ENCODE measurements at regions not wholly inside any gene's neighbourhood (a gene's known extent, or its start where the extent isn't known, plus 50 kb on each side); places are given as distances from the start of the nearest gene placed in this dataset.

DNA sequence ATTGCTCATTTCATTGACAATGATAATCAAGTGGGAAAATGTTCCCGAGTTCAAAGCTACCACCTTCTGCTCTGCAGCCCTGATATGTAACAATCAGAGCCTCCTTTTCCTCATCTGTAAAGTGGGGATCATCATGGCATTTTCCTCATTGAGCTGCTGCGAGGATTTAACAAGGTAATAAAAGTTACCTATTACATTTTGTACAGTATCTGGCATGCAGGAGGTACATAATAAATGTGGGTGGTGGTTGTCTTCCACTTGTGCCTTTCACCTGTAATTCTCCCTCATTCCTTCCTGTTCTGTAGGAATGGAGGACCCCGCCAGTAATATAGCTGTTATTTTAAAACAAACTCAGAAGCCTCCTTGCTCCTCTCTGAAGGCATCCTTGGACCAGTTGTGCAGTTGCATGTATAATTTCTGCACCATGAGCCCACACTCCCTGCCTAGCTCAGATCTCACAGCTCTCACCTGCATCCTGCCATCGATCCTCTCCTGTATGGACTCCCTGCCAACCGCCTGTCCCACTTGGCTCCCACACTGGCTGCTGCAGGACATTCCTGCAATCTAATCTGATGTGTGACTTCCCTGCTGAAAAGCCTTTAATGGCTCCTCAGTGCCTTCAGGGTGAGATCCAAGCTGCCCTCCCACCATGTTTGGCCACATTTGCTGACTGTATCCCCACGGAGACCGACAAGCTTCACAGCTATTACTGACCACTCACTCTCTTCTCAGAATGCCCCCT lies 350.4 kb downstream of the EN1 start:
- Histone ChIP-seq H3K4me3 (no peak overlapping the region), H3K27ac (no peak overlapping the region), H3K4me1 (ENCODE audit: low read depth) (peaks cover 8% of the 10 kb centered on the region), H3K9me3 (ENCODE audit: low read depth) (no peaks in the 10 kb centered on the region), H3K27me3 (no peaks in the 10 kb centered on the region), H3K36me3 (no peaks in the 10 kb centered on the region)
- TF ChIP-seq, protein P1, sequence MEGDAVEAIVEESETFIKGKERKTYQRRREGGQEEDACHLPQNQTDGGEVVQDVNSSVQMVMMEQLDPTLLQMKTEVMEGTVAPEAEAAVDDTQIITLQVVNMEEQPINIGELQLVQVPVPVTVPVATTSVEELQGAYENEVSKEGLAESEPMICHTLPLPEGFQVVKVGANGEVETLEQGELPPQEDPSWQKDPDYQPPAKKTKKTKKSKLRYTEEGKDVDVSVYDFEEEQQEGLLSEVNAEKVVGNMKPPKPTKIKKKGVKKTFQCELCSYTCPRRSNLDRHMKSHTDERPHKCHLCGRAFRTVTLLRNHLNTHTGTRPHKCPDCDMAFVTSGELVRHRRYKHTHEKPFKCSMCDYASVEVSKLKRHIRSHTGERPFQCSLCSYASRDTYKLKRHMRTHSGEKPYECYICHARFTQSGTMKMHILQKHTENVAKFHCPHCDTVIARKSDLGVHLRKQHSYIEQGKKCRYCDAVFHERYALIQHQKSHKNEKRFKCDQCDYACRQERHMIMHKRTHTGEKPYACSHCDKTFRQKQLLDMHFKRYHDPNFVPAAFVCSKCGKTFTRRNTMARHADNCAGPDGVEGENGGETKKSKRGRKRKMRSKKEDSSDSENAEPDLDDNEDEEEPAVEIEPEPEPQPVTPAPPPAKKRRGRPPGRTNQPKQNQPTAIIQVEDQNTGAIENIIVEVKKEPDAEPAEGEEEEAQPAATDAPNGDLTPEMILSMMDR (IDR thresholded peaks at IDR 0.05; ENCODE audit: low read depth, low read length) = no peak
- no peak for DNase-seq (ENCODE audit: low read depth in 1 of 2, low spot score in 1 of 2)

DNA sequence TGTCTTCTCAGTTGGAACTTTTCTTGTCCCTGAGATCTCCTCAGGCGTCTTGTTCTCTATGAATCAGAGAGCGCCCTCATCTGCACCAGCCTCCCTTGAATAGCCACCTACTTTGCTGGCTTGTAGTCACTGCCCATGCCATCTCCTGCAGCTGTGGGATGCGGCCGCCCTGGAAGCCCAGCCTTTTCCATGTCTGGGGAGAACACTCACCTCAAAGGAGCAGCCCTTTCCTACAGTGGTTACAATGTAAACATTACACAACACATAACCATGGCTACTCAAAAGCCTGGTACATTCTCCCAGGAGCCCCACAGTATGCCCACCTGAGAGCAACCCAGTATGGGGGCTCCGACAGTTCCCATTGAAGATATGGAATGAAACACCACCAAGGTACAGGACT lies 351.0 kb downstream of the EN1 start:
- no peaks in the 10 kb centered on the region for H3K36me3 ChIP-seq
- no peak overlapping the region for H3K27ac ChIP-seq
- TF ChIP-seq, protein P1 (IDR thresholded peaks at IDR 0.05; ENCODE audit: low read depth, low read length) = no peak
- H3K4me1 ChIP-seq (ENCODE audit: low read depth) = peaks cover 8% of the 10 kb centered on the region
- H3K27me3 ChIP-seq = no peaks in the 10 kb centered on the region
- no peaks in the 10 kb centered on the region for H3K9me3 ChIP-seq (ENCODE audit: low read depth)
- no peak for DNase-seq (ENCODE audit: low read depth in 1 of 2, low spot score in 1 of 2)
- H3K4me3 ChIP-seq = no peak overlapping the region

DNA sequence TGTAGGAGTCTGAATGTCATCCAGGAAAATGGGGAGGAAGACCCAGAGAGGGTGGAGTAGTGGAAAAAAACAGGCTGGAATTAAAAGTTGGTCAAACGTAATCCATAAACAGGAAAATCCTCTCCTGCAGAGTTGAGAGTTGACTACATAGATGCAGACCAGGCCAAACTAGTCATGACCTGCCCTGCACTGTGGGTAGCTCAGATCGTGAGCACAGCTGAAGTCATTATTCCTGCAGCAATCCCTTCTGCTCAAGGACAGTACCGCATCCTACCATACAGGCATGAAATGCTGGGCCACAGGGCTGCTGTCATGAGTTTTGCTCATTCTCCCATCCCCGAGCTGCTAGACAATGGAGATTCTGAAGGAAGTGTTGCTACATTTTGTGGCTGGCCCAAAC lies 352.2 kb downstream of the EN1 start:
- H3K36me3 ChIP-seq = no peaks in the 10 kb centered on the region
- H3K4me3 ChIP-seq = no peak overlapping the region
- no peaks in the 10 kb centered on the region for H3K27me3 ChIP-seq
- H3K9me3 ChIP-seq (ENCODE audit: low read depth) = no peaks in the 10 kb centered on the region
- H3K27ac ChIP-seq = no peak overlapping the region
- H3K4me1 ChIP-seq (ENCODE audit: low read depth) = peaks cover 8% of the 10 kb centered on the region
- TF ChIP-seq, protein P1 (IDR thresholded peaks at IDR 0.05; ENCODE audit: low read depth, low read length) = no peak
- DNase-seq (ENCODE audit: low read depth in 1 of 2, low spot score in 1 of 2) = no peak

DNA sequence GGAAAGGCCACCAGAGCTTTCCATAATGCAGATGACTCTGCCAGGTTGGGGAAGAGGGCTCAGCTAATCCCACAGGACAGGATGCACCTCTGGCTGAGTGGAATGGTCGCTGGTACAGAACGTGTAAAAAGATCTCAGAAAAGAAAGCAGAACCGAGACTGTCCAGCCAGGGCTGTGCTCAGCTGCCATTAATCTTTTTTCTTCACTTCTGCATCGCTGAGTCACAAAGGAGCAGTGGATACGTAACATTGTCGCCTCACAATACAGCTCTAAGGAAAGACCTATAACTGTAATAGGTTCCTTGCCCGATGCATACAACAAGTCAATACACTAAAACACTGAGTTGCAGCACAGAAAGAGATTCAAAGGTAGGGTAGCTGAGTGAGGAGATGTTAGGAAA lies 354.2 kb downstream of the EN1 start:
- H3K27ac ChIP-seq = no peak overlapping the region
- no peaks in the 10 kb centered on the region for H3K36me3 ChIP-seq
- no peaks in the 10 kb centered on the region for H3K27me3 ChIP-seq
- TF ChIP-seq, protein P1 (IDR thresholded peaks at IDR 0.05; ENCODE audit: low read depth, low read length) = no peak
- DNase-seq (ENCODE audit: low read depth in 1 of 2, low spot score in 1 of 2) = no peak
- H3K9me3 ChIP-seq (ENCODE audit: low read depth) = no peaks in the 10 kb centered on the region
- peaks cover 8% of the 10 kb centered on the region for H3K4me1 ChIP-seq (ENCODE audit: low read depth)
- H3K4me3 ChIP-seq = no peak overlapping the region

DNA sequence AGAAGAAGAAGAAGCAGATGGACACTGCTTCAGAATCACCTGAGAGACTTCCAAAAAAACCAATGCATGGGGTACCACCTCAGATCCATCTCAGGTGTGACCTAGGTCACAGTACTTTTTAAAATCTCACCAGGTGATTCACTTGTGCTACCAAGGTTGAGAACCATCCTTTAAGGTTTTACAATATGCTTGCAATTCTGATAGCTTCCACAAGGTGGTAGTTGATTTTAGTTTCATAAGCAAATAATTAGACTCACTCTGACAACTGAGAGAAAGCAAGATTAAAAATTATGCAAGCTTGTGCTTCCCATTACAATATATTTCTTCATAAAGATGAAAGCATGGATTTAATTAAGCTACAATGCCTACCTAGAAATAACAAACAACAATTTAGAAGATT lies 355.1 kb downstream of the EN1 start:
- Histone ChIP-seq H3K27me3 (no peaks in the 10 kb centered on the region), H3K4me1 (ENCODE audit: low read depth) (peaks cover 8% of the 10 kb centered on the region), H3K27ac (no peak overlapping the region), H3K9me3 (ENCODE audit: low read depth) (no peaks in the 10 kb centered on the region), H3K36me3 (no peaks in the 10 kb centered on the region), H3K4me3 (no peak overlapping the region)
- DNase-seq (ENCODE audit: low read depth in 1 of 2, low spot score in 1 of 2) = peak in 1 of 2 donors; percentile 60
- TF ChIP-seq, protein P1 (IDR thresholded peaks at IDR 0.05; ENCODE audit: low read depth, low read length) = peak; percentile 48
